Keratinocyte (primary cell): ENCODE measurements at regions not wholly inside any gene's neighbourhood (a gene's known extent, or its start where the extent isn't known, plus 50 kb on each side); places are given as distances from the start of the nearest gene placed in this dataset.

Source experiments
- DNase-seq: peaks from one replicate; pipeline ENCODE4 v3.0.0-alpha.2; 2011; ENCODE audit warnings: low read depth, missing footprints, low spot score
- FAIRE-seq: peaks from 2 replicates; lab custom pipeline; 2011; peaks lifted over from hg19 to GRCh38; lab: Jason Lieb, UNC
- H2AFZ ChIP-seq: 2 replicates; pipeline ENCODE4 v1.6.0; 2012; ENCODE audit warnings: low read length, control low read depth, inconsistent platforms; ENCODE audit not compliant: control insufficient read depth
- H3K27ac ChIP-seq: 2 replicates; pipeline ENCODE4 v1.5.1; 2011; ENCODE audit warnings: low read length; ENCODE audit not compliant: control insufficient read depth, insufficient read depth
- H3K27me3 ChIP-seq: 3 replicates; pipeline ENCODE4 v1.6.0; 2011; ENCODE audit warnings: low read length; ENCODE audit not compliant: control insufficient read depth, insufficient read depth; ENCODE audit errors: extremely low read depth
- H3K36me3 ChIP-seq, 2 experiments: 2 replicates in 1 of 2; 3 replicates in 1 of 2; pipeline ENCODE4 v1.5.1; 2011; ENCODE audit warnings: low read length in 2 of 2, mild to moderate bottlenecking in 1 of 2; ENCODE audit not compliant: control insufficient read depth in 2 of 2, insufficient read depth in 2 of 2; ENCODE audit errors: extremely low read depth in 1 of 2
- H3K4me1 ChIP-seq: 3 replicates; pipeline ENCODE4 v1.5.1; 2011; ENCODE audit warnings: low read length; ENCODE audit not compliant: control insufficient read depth, insufficient read depth; ENCODE audit errors: extremely low read depth
- H3K4me2 ChIP-seq: 3 replicates; pipeline ENCODE4 v1.6.0; 2011; ENCODE audit warnings: low read depth, low read length; ENCODE audit not compliant: control insufficient read depth, insufficient read depth; ENCODE audit errors: extremely low read depth
- H3K4me3 ChIP-seq, 3 experiments: fragments of 200-600 bp in 1 of 3; sonication (generic) in 1 of 3; 2 replicates in 2 of 3; 3 replicates in 1 of 3; pipeline ENCODE4 v1.5.1; 2011 to 2016; ENCODE audit warnings: low read length in 3 of 3, mild to moderate bottlenecking in 3 of 3, control low read depth in 2 of 3, inconsistent platforms in 1 of 3, low read depth in 1 of 3, mixed read lengths in 1 of 3, mixed run types in 1 of 3, moderate library complexity in 1 of 3; ENCODE audit not compliant: control insufficient read depth in 2 of 3, insufficient read depth in 2 of 3; ENCODE audit errors: extremely low read depth in 1 of 3
- H3K79me2 ChIP-seq: 2 replicates; pipeline ENCODE4 v1.6.0; 2012; ENCODE audit warnings: low read length; ENCODE audit not compliant: control insufficient read depth, insufficient read depth
- H3K9ac ChIP-seq: 3 replicates; pipeline ENCODE4 v1.6.0; 2011; ENCODE audit warnings: low read length; ENCODE audit not compliant: control insufficient read depth, insufficient read depth; ENCODE audit errors: extremely low read depth
- H3K9me1 ChIP-seq: 3 replicates; pipeline ENCODE4 v1.6.0; 2011; ENCODE audit warnings: low read length; ENCODE audit not compliant: control insufficient read depth, insufficient read depth; ENCODE audit errors: extremely low read depth
- H3K9me3 ChIP-seq: 2 replicates; pipeline ENCODE4 v1.5.1; 2012; ENCODE audit warnings: low read depth, low read length; ENCODE audit not compliant: control insufficient read depth
- H4K20me1 ChIP-seq: 3 replicates; pipeline ENCODE4 v1.6.0; 2011; ENCODE audit warnings: low read length; ENCODE audit not compliant: control insufficient read depth, insufficient read depth; ENCODE audit errors: extremely low read depth
- EZH2 ChIP-seq: IDR thresholded peaks from one replicate; pipeline ENCODE4 v1.6.1; 2012; ENCODE audit warnings: inconsistent platforms, mild to moderate bottlenecking, low read length, moderate library complexity
- dilution Hi-C: fragments of 300-500 bp; cut with MboI; formaldehyde crosslinking; loops from one replicate; pipeline ENCODE4 v1.7.0; 2020; ENCODE audit warnings: low sequenced_read_pairs; ENCODE audit not compliant: extremely low pct_ligation_motif_present
- TF ChIP-seq, protein P1 (sequence below), 3 experiments: IDR thresholded peaks in 1 of 3; conservative IDR thresholded peaks in 1 of 3; optimal IDR thresholded peaks in 1 of 3; 2 replicates in 2 of 3; 3 replicates in 1 of 3; pipeline versions ENCODE3 to v1.5.1; 2011; ENCODE audit warnings: low read length in 3 of 3, mild to moderate bottlenecking in 3 of 3, moderate library complexity in 2 of 3, control low read depth in 1 of 3, inconsistent platforms in 1 of 3; ENCODE audit not compliant: insufficient read depth in 2 of 3; ENCODE audit errors: extremely low read depth in 1 of 3

DNA sequence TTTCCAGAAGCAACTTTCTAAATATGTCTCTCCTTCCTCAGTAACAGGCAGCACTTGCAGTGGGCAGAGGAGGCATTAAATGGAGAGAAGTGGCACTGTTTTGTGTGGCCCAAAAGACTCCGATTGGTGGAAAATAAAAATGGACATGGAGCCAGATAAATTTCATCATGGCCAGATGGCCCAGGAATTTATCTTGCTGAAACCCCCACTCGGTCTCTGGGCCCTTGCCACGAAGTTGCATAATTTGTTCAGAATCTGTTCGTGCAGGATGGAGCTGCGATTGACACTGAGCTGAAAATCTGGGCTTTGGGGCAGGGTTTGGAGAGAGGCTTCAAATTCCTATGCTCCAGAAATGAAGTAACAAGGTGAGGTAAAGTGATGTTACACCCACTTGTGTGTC lies 65.5 kb downstream of the C11orf91 start:
- H4K20me1 ChIP-seq = no peaks in the 10 kb centered on the region
- no peak overlapping the region for H2AFZ ChIP-seq
- no peak overlapping the region for H3K4me2 ChIP-seq
- no peaks in the 10 kb centered on the region for H3K9me1 ChIP-seq
- H3K36me3 ChIP-seq = no peaks in the 10 kb centered on the region
- peak overlapping the region; percentile 93 for H3K27ac ChIP-seq
- no peak overlapping the region for H3K4me3 ChIP-seq
- DNase-seq (no peak), FAIRE-seq (peak; percentile 67)
- no peaks in the 10 kb centered on the region for H3K79me2 ChIP-seq
- dilution Hi-C loops = no loop called here
- TF ChIP-seq, protein P1, sequence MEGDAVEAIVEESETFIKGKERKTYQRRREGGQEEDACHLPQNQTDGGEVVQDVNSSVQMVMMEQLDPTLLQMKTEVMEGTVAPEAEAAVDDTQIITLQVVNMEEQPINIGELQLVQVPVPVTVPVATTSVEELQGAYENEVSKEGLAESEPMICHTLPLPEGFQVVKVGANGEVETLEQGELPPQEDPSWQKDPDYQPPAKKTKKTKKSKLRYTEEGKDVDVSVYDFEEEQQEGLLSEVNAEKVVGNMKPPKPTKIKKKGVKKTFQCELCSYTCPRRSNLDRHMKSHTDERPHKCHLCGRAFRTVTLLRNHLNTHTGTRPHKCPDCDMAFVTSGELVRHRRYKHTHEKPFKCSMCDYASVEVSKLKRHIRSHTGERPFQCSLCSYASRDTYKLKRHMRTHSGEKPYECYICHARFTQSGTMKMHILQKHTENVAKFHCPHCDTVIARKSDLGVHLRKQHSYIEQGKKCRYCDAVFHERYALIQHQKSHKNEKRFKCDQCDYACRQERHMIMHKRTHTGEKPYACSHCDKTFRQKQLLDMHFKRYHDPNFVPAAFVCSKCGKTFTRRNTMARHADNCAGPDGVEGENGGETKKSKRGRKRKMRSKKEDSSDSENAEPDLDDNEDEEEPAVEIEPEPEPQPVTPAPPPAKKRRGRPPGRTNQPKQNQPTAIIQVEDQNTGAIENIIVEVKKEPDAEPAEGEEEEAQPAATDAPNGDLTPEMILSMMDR (optimal IDR thresholded peaks at IDR 0.05 in 1 of 3, IDR thresholded peaks at IDR 0.05 in 1 of 3, conservative IDR thresholded peaks at IDR 0.05 in 1 of 3; ENCODE audit: extremely low read depth in 1 of 3, insufficient read depth in 2 of 3, low read length in 3 of 3) = no peak
- TF ChIP-seq EZH2 = no peak
- H3K27me3 ChIP-seq = no peaks in the 10 kb centered on the region
- peaks cover 61% of the 10 kb centered on the region for H3K4me1 ChIP-seq
- H3K9me3 ChIP-seq = no peaks in the 10 kb centered on the region
- H3K9ac ChIP-seq = no peak overlapping the region

DNA sequence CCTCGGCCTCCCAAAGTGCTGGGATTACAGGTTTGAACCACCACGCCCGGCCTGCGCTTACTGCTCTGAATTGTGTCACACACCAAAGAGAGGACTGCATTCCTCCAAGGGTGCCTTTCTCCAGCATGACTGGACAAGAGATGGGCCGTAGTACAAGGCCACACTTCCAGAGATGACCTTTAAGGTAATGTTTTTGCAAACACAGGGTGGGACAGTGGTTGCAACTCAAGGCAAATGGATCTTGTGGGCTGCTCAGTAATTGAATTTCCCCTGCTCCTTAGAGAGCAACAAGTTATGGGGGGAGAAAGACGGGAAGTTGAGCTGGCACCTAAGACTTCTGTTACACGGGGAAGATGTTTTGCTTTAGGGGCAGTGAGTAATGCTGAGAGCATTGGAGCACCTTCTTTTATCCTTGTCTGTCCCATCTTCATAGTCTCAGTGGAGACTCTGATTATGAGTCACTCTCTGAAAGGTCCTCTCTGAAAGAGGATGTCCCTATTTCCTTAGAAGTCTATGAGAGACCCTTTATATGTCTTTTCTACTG lies 66.3 kb downstream of the C11orf91 start:
- Histone ChIP-seq H3K36me3 (no peaks in the 10 kb centered on the region), H3K27me3 (no peaks in the 10 kb centered on the region), H2AFZ (no peak overlapping the region), H3K27ac (peak overlapping the region; percentile 93), H3K9me3 (no peaks in the 10 kb centered on the region), H3K9ac (peak overlapping the region; percentile 63), H3K9me1 (no peaks in the 10 kb centered on the region), H3K4me1 (peaks cover 61% of the 10 kb centered on the region), H3K4me2 (peak overlapping the region; percentile 47), H3K4me3 (peak overlapping the region in 1 of 3 experiments; percentile 1), H3K79me2 (no peaks in the 10 kb centered on the region), H4K20me1 (no peaks in the 10 kb centered on the region)
- DNase-seq (peak; percentile 73), FAIRE-seq (peak; percentile 90)
- TF ChIP-seq EZH2 = no peak
- TF ChIP-seq, protein P1 (optimal IDR thresholded peaks at IDR 0.05 in 1 of 3, IDR thresholded peaks at IDR 0.05 in 1 of 3, conservative IDR thresholded peaks at IDR 0.05 in 1 of 3; ENCODE audit: extremely low read depth in 1 of 3, insufficient read depth in 2 of 3, low read length in 3 of 3) = no peak
- dilution Hi-C loops = no loop called here
